ENCODE measurements at regions not wholly inside any gene's neighbourhood (a gene's known extent, or its start where the extent isn't known, plus 50 kb on each side); places are given as distances from the start of the nearest gene placed in this dataset.
"Not testable (repeated sequence)": the region's sequence is repeated elsewhere in the genome, so short reads cannot be mapped to it uniquely, and the experiment has no call there.

DNA sequence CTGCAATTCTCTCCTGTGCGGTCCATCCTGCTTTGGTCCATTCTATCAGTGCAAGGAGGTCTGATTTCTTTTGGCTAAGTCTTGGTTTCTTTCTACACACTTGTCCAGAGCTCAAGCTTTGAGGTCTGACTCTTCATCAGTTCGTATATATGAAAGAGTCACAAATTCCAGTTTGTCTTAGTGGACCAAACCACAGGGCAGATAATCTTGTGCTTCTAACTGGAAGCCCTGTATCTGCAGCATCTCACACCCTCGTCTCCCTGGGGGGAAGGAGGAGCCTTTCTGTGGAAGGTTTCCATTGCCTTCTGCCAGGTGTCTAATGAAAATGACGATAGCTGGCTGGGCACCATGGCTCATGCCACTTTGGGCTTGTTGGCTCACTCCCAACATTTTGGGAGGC, 148.5 kb downstream of the SPP2 start:
- DNase-seq = no peak

DNA sequence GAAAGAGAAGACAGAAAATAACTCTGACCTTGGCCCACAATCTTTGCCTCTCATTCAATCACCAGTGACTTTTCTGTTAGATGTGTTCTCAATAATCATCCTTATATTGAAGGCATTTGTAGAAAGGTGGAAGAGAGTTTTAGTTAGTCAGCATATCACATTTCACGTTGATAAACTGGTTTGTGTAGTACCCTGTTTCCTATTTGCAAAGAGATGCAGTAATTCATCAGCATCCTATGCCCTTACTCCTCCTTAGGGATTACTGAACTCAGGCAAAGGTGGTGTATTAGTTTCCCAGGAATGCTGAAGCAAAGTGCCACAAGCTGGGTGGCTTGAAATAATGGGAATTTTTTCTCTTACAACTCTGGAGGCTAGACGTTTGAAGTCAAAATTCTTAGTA, 145.0 kb downstream of the SPP2 start:
- no peak for DNase-seq

DNA sequence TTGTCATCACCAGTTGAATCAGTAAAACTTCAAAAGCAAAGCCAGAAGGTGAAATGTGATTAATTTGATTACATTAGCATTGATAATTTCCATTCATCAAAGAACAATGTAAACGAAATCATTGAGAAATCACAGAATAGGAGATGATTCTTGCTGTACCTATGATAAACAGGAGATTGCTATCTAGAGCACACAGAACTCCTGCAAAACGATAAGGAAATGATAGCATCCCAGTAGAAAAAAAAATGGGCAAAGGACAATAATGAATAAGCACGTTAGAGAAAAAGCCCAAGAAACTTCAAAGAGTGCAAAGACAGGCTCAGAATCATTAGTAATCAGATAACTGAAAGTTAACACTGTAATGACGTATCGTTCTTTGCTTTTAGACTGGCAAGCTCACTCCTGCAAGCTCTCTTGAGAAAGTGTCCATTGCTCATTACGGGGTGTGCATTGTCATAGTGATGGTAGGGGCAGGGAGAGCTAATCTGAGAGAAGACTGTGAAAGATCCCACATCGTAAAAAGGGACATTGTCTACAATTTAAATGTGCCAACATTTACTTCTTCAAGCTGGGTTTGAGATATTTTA, 143.6 kb downstream of the SPP2 start:
- no peak for DNase-seq

DNA sequence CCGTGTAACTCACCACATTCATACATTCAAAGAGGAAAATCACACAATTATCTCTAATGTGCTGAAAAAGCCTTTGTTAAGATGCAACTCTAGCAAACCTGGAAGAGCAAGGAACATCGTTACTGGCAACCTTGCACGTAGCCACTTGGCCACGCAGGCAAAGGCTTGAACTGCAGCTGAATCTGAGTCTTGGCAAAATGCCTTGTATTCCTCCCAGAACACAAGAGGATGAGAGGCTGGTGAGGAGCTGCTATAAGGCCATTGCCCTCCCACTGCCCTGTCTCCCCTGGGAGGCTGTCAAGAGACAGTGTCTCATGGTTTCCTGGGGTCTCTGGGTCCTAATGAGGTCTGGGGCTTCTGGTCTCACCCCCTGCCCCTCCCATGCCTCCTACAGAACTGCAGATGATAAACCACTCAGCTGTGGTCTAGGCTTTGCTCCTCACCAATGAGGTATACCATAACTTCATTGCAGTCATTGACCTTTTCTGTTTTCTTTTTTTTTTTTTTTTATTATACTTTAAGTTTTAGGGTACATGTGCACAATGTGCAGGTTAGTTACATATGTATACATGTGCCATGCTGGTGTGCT, 141.4 kb downstream of the SPP2 start:
- DNase-seq = peak in 3 of 51 donors; percentile 7 to 13 (median 9)

DNA sequence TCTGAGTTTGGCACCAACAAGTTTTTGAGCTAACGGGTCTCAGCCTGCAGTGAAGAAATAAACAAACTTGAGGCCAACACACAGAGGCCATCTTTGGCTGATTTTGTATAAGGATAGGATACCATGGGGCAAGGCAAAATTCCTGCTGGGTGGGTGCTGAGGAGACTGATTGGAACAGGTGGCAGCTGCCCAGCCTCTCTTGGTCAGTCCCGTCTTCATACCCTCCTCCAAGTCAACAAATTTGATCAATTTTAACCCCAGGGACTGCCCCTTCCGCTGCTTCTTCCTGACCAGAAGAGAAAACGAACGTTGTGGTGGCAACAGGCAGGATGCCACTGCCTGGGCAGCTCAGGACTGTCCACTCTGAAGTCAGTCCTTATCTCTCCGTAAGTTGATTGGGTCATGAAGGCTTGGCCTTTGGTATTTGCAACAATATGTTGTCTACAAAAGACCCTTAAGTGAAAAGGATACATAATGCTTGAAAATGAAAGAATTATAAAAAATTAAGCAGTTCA, 139.3 kb downstream of the SPP2 start:
- DNase-seq = no peak

DNA sequence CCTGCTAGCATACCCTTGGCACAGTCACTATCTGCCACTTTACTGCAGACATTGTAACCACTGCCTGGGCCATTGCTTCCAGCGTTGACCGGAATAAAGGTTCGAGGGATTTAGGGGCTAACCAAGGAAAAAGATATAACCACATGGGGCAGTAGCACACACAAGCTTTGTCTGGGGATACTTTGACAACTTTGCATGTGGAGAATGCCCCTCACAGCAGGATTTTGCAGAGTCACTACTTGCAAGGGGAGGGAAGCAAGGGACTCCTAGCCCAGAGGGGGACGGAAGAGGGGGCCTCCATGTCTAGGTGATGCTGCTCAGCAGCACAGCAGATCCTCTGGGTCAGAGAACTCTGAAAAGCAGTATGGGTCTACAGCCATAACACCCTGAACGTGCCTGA, 138.7 kb downstream of the SPP2 start:
- DNase-seq = no peak

DNA sequence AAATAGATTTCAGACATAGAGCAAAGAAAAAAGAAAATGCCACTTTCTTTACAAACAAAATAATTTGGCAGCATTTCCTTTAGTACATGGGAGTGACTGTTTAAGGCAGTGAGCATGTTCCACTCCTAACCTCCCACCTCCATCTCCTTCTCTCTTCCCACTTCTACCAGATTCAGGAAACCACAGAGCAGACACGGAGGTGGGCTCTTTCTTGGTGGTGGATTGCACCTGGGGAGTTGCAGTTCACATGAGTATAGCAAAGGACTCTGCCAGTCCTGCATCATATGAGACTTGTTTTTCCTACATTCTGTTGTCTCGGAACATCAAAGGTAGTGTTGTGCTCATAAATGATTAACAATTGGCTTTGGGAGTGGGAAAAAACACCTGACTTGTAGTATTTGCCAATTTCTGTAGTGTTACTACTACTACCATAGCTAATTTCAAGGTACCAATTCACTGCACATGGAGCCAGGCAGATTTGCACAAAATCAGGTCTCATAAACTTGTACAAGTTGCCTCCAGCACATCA, 137.2 kb downstream of the SPP2 start:
- no peak for DNase-seq

DNA sequence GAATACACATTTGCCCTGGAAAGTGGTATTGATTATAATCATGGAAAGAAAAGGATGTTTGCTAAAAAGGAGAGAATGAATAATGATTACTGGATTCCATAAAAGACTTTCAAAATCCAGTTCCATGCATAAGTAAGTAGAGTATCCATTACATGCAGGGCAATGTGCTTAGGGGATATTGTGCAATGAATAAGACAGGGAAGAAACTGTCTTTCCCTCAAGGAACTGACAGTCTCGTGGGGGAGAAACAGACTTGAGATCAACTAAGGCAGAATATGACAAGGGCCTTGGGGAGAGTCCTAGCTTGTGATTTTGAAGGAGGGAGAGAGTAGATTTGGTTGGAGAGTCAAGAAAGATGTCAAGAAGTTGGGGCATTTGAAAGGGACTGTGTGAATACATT, 130.6 kb downstream of the SPP2 start:
- DNase-seq = no peak

DNA sequence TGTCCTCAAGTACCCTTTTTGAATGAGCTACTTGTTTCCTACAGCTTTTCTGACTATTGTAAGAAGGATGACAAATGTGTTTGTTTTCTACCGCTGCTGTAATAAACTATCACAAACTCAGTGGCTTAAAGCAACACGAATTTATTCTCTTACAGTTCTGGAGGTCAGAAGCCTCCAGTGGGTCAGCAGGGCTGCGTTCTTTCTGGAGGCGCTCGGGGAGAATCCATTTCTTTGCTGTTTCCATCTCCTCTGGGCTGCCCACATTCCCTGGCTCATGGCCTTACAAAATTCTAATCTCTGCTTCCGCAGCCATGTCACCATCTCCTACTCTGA, 128.5 kb downstream of the SPP2 start:
- DNase-seq = no peak

DNA sequence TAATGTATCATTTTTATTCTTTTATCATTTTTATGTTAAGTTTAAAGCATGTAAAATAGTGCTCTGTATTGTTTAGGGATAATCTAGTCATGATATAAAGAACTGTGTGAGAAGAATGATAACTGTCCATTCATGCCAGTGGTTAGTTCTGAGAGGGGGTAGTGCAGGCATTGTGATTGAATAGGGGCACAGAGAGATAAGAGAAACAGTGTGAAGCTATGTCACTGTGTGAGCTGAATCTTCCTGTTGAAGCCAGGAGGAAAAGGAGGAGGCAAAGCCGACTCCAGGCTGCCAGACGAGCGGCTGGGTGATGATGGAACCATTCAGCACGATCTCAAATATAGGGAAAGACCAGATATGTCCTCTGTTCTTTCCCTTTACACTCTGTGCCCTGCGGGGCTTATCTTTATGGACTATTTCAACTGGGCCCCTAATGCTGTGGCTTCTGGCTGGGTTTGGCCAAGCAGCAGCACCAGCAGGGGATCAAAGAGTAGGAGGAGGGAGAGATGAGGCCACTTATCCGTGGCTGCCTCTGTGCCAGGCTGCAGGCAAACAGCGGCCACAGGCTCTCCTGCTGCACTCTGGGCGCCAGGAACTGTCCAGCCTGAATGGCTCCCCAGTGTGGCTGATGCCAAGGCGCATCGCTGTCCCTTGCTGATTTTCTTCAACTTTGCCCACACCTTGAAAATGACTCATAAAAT, 128.0 kb downstream of the SPP2 start:
- DNase-seq = peak in 1 of 51 donors; percentile 15

DNA sequence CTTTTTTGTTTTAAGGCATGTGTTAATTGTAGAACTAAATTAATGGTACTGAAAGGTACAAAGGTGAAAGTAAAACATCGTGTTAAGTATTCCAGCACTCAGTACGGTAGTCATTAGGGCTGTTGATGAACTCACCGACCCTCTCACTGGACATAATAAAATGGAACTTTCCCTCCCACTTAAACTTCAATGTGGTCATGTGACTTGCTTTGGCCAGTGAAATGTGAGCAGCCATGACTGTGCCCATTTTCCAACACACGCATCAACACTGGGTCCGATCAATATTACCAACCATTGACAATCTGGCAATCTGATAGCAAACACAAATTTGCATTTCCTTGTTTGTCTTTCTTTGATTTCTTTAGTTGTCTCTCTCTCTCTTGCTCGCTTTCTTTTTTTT, 125.1 kb downstream of the SPP2 start:
- DNase-seq = no peak

DNA sequence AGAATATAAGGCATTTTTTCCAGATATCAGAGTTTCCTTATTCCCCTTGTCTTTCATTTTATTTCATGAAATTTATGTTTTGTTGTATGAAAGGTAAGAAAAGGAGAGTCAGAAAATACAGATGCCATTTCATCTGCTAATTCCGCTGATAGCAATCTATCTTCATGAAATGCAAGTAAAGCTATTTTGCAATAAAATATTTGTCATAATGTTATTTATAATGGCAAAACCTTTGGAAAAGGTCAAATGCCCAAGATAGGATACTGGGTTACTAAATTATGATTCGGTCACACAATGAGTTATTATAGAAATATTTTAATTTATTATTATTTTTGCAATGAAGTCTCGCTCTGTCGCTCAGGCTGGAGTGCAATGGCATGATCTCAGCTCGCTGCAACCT, 124.2 kb downstream of the SPP2 start:
- DNase-seq = no peak

DNA sequence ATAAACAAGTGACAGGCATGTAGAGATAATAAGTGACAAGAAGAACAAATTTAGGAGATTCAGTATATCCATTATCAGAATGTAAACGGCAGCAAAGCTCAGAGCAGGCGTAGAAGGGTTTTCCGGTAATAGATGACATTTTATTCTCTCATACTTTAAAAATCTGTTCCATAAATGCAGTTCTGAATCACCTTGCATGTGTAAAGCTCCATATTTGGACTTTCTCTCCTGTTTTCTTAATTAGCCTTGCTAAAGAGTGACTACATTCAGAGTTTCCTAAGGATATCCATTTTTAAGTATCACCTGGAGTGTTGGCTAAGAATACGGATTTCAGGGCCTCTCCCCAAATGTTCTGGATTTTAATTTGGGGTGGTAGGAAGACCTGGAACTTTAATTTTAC, 122.0 kb downstream of the SPP2 start:
- no peak for DNase-seq

DNA sequence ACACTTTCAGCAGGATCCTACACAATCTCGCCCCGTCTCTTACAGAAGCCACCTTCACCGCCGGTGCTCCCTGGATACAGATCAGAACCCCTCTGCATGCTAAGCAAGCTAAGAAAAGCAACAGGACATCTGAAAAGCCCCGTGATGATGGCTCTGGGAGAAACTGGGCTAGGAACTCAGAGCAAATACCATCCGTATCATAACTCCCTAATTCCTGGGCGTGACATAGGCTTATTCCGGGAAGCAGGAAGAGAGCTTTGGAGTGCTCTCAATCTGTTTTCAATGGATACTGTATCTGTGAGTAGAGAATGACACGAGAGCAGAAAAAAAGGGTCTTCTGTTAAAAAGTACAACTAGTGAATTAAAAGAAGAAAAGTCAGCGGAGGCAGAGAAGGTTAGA, 121.6 kb downstream of the SPP2 start:
- DNase-seq = no peak

DNA sequence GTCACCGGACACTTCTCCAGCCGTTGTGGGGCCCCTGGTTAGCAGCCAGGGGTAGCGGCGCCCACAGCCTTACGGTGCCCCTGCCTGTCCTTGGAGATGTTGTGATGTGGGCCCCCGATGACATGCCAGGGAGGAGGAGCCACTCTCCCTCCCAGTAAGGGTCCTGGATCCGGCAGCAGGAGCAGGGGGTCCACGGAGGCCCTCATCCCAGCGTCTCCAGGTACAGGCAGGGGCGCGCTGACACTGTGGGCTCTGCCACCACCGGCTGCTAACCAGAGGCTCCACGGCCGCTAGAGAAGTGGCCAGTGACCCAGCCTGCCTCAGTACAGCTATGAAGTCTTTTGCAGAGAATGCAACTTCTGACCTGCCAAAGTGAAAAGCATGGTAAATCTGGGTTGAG, 121.2 kb downstream of the SPP2 start:
- DNase-seq = no peak

DNA sequence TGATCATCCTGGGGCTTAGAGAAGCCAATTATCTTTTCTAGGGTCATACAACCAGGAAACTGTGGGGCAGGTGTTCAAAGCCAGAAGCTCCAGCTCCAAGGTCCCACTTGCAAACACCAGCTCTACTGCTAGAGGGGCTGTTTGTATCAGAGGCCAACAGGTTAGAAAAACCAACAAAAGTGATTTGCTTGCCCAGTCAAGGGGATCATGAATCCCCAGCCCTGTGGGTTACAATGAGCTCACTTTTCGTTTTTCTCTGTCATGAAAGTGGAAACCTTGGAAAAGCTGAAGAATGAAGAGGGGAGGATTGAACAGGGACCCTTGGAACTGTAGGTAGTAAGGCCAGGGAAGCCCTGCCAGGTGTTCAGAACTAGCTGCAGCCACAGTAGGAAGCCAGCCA, 119.2 kb downstream of the SPP2 start:
- DNase-seq = no peak

DNA sequence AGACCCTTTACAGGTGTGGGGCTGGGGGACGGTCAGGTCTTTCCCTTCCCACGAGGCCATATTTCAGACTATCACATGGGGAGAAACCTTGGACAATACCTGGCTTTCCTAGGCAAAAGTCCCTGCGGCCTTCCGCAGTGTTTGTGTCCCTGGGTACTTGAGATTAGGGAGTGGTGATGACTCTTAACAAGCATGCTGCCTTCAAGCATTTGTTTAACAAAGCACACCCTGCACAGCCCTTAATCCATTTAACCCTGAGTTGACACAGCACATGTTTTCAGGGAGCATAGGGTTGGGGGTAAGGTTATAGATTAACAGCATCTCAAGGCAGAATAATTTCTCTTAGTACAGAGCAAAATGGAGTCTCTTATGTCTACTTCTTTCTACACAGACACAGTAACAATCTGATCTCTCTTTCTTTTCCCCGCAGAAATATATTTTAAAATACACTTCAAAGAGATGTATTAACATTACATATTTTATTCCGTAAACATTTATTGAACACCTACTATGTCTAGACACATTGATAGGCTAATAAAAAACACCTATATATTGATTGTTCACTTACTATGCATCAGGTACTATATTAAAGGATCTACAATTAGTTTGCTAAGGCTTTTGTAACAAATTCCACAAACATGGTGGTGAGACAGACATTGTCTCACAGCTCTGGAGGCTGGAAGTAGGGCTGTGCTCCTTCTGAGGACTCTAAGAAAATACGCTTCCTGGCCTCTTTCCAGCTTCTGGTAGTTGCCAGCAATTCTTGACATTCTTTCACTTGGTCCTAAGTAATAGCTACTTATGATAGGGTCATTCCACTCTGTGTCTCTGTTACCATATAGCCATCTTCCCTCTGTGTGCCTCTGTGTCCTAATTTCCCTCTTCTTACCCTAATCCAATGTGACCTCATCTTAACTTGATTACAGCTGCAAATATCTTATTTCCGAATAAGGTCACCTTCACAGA, 118.4 kb downstream of the SPP2 start:
- DNase-seq = not testable (repeated sequence)

DNA sequence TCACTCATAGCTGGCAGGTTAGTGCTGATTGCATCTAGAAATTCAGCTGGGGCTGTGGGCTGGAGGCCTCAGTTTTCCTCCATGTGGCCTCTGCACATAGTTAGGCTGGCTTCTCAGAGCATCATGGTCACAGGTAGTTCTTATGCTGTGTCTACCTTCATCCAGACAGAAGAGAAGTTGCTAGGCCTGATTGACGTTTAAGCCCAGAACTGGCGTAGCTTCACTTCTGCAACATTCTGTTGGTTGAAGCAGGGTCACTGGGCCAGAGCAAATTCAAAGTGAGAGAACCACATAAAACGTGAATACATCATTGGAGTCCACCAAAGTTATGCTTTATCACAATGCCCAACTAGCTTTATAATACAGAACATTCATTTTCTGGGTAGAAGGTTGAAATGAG, 116.0 kb downstream of the SPP2 start:
- DNase-seq = no peak

DNA sequence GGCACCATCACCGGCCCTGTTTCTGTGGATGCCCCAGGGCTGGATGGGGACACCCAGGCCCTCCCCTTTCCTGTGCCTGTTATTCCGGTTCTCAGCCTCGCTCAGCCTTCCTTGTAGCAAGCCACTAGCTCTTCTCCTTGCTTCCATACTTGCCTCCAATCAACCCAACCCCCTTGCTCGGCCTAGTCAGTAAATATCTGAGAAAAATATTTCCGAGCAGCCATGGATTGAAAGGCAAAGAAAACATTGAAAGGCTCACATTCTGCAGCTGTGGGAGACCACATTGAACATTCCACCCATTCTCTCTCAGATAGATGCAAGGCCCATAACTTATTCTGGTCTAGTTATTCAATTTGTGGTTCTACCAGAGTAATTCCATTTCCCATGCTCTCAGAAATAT, 114.9 kb downstream of the SPP2 start:
- DNase-seq = no peak

DNA sequence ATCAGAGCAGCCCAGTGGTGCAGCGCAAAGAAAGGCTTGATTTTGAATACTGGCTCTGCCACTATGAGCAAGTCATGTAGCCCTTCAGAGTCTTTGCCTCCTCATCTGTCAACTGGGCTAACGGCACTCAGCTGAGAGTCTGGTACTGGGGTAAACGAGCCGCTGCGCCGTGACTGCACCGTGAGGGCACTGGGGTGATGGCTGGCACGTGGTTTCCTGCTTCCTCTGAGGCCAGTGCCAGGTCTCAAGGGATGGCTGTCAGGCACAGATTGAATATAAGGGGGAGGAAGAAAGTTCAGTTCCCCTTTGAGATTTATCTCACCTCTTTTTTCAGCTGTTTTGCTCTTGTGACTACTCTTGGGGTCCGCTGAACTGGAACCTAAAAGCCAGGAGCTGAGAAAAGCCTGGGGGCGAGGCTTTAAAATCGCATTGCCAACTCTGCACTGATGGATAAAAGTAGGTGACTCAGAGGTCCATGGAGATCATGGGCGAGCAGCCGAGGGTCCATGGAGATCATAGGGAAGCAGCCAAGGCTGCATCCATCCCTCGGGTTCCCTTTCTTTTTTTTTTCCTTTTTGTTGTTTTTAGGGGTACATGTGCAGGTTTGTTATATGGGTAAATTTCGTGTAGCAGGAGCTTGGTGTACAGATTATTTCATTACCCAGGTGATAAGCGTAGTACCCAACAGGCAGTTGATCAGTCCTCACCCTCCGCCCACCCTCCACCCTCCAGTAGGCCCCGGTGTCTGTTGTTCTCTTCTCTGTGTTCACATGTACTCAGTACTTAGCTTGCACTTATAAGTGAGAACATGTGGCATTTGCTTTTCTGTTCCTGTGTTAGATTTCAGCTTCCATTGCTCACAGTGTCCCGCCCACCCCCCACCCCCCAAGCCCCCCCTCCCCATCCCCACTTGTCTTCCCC, 114.3 kb downstream of the SPP2 start:
- no peak for DNase-seq

Measured in hypothalamus (tissue), 51 donors.